Fibroblast of skin of left biceps (primary cell): ENCODE measurements at regions not wholly inside any gene's neighbourhood (a gene's known extent, or its start where the extent isn't known, plus 50 kb on each side); places are given as distances from the start of the nearest gene placed in this dataset.

Experiments
- DNase-seq, 2 experiments: peaks; one replicate each; pipeline ENCODE4 v3.0.0-alpha.2; 2013; ENCODE audit warnings: low read depth in 2 of 2

DNA sequence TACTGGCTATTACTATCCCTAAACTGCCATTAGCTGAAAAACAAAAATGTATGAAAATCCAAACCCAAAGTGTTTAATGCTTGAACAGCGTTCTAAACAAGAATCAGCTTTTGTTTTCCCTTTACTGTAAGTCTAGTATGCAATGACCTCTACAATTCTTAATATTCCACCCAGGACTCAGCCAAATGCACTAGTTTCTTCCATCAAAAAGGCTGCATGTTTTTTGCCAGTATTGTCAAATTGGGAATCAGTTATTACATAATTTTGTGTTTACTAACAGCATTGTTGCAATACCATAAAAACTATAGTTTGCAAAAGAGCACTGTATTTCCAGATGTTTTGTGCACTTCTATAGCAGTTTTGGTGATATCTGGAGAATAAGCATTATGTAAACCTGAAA lies 634.5 kb downstream of the LTN1 start:
- no peak for DNase-seq

DNA sequence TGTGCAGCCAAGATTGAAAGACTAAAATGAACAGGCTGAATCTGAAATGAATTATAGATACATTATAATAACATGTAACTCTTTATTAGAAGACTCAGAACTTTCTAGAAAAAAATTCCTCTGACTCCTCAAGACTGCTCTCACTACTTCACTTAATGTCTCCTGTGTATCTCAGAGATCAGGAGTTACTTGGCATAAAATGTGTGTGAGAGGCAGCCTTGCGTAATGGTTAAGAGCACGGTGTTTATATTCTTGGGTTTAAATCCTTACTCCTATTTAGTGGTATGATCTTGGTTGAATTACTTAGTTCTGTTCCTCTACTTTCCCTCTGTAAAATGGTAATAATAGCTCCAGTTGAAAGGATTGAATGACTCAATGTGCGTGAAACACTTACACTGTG lies 634.9 kb downstream of the LTN1 start:
- DNase-seq: no peak

DNA sequence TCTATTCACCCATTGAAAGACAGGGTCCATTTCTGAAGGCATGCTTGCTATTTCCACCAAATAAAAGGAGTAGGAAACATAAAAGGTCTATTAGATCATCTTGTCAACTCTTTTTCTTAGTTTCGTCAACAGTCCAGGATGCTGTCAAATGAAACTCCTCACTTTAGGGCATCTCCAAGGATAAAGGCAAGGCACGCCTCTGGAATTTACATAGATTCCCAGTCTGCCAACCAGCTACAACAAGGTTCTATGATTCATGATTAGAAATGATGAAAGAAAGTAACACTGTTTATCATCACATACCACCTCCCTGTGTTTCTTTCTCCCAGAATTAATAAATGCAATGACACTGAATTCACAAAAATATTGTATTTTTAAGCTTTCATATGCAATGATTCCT lies 636.3 kb downstream of the LTN1 start:
- DNase-seq: no peak

DNA sequence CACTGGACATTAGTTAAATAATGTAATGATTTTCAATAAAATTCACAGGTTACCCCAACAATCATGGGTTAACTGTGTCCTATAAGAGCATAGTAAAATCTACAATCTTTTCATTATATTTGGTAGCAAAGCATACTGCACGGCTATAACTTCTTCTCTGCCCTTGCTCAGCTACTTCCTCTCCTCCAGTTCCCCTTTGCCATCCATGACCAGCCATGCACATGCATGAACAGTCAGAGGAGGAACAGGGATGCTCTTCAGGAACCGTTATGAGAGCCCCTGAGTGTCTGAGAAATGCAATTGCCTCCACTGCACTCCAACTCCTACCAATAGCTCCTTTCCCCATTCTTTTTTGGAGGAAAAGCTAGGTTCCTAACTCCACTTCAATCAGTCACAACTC lies 646.7 kb downstream of the LTN1 start:
- DNase-seq: no peak

DNA sequence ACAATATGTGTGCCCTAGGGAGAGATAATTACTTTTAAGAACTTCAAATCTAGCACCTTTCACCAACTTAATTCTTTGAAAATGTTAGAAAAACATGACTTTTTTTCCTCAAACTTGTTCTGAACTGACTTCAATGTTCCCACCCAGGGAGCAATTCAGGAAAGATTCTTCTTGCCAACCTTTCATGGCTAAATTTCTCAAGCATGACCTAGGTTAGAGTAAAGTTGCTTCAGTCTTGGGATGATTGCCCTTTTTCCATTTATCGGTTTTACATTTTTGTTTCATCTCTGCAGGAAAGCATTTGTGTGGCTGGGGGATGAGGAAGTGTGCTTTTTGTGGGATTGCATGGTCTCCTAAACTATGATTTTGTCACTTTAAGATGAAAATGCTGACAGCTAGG lies 647.7 kb downstream of the LTN1 start:
- DNase-seq: no peak

DNA sequence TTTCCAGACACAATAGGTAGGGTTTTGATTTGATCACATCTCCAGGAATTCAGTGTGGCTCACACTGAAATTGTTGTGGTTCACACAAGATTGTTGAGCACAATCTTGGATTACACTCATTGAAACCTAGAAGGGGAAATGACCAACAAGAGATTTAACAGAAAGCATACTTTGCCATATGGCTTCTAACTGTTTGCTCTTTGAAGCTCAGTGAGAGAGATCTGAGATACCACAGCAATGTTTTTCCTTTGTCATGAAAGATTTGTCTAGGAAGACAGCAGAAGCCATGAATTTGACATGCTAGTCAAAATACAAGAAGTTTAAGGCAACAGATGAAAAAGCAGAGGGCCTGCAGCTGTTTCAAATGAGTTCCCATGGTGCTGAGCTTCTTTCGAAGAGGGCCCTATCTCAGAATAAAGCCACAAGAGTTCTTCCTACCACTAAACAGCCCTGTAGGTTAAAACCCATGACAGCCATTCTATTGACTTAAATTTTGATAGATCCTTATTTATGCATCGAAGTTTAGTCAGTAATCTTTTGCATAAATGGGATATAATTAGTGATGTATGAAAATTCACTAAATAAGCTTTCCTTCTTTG lies 650.4 kb downstream of the LTN1 start:
- peak; percentile 47 to 57 for DNase-seq

DNA sequence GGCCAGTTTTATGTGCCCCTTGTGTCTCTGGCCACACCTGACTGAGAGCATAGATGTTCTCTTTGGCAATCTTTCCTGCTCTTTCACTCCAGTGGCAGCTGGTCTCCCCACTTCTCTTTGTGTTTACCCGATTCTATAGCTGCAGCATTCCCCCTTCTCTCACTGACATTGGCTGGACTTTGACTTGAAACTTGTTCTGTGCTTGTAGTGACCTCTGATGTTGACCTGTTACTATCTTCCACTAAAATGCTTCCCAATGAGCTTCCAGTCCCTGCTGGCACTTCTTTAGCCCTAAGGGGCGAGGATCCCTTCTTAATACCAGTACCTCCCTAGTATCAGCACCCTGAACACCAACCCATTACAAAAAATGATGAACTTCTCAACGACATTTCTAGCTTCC lies 653.3 kb downstream of the LTN1 start:
- no peak for DNase-seq

DNA sequence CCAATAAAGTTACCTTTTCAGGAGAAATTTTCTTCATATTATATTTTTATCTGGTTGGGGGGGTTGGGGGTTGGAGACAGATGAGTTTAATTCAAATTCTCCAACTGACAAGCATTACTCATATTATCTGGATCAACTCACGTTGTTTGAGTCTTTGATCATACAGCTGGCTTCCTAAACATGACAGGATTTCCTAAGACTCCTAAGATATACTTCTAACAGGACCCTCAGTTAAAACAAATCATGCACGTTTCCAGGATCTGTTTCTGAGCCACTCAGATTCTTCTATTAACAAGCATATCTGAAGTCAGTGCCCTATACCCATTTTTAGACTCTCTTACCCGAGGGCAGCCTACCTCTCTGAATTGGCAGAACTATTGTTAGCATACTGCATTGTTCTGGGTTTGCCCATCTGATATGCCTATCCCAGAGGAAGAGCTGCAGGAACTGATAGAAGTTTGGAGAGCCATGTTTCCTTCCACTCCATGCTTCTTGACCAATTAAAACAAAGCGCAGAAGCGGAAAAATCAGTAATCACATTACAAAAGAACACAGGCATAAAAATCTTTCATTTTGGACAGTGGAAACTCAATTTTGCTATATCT lies 653.9 kb downstream of the LTN1 start:
- no peak for DNase-seq

DNA sequence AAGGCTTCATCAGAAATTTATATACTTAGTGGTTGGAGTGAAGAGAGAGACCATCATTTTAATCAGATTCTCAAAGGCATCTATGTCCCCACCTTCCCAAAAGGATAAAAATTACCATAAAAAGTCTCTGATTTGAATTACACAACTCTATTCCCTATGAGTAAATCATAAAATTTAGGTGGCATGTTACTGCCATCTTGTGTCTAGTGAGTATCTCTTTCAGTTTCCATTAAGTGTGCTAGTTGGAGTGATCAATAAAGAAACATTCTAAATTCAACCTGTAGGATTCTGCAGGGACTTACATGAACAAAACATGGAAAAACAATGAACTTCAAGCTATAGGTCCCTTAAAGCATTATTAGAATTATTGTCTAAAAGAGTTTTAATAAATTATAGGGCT lies 655.4 kb downstream of the LTN1 start:
- peak; percentile 53 to 65 for DNase-seq

DNA sequence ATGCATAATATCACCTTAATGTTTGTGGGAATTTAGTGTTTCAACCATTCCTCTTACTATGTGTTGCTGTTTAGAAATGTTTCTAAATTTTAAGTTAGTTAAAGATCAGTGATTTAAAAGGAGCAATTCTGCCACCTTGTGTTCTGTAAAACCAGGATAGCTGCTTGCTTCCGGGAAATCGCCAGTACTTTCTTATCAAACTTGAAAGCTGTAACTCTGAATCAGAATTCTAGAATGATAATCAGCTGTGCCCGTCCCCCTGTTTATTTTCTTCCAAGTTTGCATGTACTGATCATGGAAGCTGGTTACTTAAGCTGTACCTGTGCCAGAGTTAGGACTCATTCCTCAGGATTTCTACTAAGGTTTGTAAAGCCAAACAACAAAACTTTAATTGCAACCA lies 656.4 kb downstream of the LTN1 start:
- peak; percentile 90 to 91 for DNase-seq

DNA sequence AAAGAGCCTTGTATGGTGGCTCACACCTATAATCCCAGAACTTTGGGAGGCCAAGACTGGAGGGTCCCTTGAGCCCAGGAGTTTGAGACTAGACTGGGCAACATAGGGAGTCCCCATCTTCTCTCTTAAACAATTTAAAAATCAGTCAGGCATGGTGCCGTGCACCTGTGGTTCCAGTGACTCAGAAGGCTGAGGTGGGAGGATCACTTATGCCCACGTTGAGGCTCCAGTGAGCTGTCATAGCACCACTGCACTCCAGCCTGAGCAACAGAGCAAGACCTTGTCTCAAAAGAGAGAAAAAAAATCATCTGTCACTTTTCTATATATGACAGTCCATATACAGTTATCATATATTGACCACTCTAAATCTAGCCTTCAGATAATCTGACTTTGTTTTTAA lies 658.3 kb downstream of the LTN1 start:
- no peak for DNase-seq

DNA sequence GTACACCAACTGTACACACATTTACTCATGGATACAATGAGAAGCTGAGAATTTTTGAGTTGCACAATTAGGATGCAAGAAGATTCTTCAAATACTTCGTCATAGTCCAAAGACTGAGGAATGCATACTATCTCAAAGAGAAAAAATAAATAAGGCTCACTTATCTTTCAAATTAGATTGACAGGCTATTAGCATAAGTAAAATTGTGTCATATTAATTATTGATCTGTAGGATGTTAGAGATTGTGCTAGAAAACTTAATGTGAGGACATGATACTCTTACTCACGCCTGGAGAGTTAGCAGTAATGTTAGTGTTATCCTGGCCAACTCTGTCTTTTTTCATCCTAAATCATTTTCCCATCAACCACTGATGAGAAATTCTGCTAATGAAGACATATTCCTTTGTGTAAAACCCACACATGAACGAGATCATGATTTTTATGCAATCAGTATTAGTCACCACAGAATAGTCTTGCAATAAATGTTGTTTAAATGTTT lies 659.0 kb downstream of the LTN1 start:
- DNase-seq: peak; percentile 50 to 59

DNA sequence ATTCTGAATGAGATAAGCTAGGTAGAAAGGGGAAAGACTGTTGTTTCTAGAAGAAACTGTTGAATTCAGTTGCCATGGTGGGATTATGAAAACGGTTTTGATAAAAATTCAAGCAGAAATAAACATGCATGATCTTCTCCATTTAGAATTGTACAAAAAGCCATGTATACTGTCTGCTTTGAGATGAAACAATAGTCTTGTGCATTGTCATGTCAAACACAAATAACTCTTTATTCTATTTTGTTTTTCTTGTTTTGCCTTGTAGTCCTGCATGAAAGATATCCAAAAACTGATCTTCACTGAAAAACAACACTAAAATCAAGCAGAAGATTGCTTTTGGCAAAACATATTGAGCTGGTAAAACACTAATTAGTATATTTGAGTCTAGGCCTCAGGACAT lies 659.9 kb downstream of the LTN1 start:
- no peak for DNase-seq

DNA sequence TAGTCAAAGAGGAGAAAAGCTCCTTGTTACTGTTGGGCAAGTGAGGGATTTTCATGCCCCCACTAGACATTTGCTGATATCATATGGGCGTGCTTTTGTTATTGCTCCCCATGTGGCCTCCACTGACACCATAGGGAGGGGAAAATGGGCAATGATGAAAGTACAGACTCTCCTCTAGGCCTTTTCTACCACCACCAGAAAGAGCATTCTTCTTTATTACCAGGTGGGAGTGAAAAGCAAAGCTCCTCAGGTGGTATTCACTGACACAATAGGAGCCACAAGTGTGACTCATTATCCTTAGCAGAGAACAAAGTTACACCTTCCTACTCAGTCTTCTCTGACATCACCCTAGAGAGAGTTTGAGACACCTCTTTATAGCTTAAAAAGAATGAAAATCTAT lies 667.1 kb downstream of the LTN1 start:
- no peak for DNase-seq

DNA sequence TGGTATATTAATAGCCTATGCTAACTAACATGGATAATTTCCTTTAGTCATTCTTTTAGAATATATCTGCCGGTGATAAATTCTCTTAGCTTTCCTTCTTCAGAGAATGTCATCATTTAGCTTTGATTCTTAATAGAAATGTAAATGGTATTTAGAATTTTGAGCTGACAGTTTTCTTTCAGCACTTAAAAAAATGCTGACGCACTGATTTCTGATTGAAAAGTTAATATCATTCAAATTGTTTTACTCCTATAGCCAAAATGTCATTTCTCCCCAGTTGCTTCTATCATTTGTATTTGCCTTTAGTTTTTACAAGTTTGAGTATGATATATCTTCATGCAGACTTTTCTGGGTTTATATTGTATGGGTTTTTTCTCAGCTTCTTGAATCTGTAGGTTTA lies 668.0 kb downstream of the LTN1 start:
- no peak for DNase-seq

DNA sequence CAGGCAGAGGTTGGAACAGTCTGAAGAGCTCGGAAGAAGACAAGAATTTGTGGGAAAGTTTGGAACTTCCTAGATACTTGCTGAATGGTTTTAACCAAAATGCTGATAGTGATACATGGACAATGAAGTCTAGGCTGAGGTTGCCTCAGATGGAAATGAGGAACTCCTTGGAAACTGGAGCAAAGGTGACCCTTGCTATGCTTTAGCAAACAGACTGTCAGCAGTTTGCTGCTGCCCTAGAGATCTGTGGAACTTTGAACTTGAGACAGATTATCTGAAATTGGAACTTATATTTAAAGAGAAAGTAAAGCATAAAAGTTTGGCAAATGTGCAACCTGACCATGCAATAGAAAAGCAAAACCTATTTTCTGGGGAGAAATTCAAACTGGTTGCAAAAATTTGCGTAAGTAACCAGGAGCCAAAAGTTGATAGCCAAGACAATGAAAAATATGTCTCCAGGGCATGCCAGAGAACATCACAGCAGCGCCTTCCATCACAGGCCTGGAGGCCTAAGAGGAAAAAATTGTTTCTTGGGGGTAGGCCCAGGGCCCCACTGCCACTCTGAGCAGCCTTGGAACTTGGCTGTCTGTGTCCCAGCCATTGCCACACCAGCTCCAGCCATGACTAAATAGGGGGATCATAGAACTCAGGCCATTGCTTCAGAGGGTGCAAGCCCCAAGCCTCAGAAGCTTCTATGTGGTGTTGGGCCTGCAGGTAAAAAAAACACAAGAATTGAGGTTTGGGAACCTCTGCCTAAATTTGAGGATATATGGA lies 675.3 kb downstream of the LTN1 start:
- no peak for DNase-seq

DNA sequence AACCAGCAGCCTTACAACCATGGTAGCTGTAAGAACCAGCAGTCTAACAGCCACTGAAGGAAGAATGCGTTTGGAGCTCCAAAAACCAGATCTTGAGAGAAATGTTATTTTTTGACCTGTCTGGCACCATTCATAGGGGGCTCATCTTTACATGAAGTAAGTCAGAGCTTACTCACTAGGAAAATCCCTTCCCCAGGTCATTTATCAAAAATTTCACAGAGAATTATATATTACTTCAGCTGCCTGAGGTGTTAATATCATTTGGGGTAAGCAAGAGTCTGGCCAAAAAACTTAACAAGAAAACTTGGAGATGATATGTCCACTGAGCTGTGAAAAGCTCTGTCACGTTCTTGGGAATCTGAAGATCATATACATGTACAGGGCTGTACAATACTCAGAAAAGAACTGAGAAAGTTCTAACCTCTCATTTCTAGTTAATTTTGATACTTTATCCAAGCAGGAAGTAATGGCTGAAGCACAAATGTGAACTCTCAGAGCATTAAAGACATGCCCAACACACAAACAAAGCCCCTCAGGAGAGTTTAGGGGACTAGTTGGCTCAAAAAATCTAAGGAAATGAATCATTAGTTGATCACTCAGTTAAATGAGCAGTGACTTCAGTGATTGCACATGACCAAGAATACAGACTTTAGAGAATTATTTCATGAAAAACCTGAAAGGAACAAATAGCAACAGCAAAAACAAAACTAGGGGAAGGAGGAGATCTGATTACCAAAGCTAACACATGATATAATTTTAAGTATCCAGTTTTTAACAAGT lies 681.1 kb downstream of the LTN1 start:
- no peak for DNase-seq

DNA sequence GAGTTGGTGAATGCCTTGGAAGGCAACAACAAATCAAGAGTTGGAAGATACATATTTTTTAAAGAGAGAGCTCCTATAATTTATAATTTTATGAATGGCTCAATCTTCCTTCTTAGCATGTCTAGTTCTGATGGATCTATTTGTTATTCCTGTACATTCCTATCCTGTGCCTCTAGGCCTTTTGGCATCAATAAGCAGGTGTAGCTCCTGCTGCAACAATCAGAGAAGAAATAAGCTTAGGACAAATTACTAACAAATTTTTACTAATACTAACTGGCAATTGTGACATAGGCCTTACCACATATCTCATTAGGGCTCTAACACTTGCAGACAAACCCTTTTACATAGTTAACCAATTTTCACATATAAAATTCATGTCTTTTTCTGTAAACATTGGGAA lies 682.0 kb downstream of the LTN1 start:
- no peak for DNase-seq

DNA sequence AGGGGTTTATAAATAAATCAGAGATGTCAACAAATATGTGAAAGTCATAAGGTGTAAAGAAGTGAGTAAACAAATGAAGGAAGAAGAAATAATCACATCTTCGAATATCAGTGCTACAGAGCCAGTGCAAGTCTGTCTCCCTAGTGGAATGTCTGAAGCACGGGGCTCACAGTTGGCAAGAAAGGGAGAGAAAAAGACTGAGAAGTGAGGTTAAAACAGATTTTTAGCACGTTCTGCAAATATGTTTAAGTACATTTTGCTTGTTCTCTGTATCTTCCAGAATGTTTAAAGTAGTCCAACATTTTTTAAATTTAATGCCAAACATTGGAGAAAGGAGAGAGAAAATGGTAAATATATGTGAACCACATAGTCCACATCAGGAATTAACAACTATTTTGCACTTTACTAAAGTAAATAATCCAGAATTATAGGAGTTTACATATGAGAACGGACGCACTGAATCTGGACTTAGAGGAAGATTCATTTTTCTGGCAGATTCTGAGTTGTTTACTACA lies 682.4 kb downstream of the LTN1 start:
- no peak for DNase-seq

DNA sequence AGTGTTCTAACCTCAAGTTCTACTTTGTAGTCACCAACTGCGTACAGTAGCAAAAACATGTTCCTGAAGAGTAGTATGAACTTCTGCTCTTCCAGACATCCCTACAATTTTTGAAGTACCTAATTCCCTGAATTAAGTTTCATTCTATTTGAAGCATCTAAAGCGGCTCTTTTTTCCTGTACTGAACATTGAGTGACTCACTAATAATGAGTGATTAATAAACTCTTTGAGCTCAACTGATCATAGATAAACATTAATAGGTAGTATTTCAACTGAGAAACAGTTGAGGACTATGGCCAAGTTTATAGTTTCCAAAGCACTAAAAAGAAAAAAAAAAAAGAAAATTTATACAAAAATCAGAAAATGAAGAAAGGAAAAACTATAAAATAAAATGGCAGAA lies 683.1 kb downstream of the LTN1 start:
- no peak for DNase-seq

DNA sequence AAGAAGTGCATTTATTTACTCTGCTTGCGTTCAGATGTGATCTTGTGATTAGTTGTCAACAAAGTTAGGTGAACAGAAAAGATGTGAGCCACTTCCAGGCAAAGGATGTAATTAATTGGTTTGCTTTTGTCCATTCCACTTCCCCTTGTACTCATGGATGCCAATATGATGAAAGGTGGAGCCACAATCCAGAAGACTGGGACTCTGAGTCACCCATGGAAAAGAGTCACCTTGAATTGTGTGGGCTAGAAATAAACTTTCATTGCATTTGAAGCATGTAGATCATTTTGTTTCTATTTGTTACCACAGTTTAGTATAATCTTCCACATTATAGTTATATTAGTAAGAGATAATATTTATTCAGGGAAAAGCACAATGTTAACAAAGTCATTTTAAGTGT lies 684.2 kb downstream of the LTN1 start:
- DNase-seq: no peak

DNA sequence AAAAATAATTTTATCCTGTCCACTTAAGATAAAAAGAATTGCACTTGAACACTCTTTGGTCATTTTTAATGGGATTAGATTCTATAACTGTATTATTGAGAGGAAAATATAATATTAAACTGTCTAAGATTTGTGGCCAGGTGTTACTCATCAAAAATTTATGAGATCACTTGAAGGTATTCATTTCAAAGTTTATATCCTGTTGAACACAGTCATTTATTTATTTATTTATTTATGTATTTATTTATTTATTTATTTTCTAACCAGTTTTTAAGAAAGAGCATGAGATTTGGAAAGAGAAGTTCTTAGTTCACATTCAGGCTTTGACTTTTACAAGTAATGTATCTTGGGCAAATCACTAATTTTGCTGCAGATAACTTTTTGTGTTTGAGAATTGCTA lies 692.7 kb downstream of the LTN1 start:
- DNase-seq: no peak
